ENCODE measurements at regions not wholly inside any gene's neighbourhood (a gene's known extent, or its start where the extent isn't known, plus 50 kb on each side); places are given as distances from the start of the nearest gene placed in this dataset.
"Not testable (repeated sequence)": the region's sequence is repeated elsewhere in the genome, so short reads cannot be mapped to it uniquely, and the experiment has no call there.

DNA sequence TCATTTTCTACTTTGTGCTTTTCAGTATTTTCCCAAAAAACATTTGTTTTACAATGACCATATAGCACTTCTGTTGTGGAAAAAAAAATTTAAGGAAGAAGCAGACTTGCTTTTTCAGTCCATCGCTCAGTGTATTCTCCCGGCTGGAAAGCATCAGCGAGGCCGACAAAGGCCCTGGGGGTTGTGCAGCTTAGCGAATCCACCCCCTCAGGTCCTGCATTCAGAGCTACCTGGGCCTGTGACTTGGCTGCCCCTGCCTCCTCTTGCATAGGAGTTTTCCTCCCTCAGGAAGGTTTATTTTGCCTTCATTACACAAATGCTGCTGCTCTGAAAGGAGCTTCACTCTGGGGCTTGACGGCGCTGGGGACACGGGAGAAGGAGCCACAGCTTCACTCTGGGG is 244.4 kb upstream of the MGAT5 start:
- no peak for DNase-seq (ENCODE audit: low read depth in 4 of 4, low spot score in 1 of 4)

DNA sequence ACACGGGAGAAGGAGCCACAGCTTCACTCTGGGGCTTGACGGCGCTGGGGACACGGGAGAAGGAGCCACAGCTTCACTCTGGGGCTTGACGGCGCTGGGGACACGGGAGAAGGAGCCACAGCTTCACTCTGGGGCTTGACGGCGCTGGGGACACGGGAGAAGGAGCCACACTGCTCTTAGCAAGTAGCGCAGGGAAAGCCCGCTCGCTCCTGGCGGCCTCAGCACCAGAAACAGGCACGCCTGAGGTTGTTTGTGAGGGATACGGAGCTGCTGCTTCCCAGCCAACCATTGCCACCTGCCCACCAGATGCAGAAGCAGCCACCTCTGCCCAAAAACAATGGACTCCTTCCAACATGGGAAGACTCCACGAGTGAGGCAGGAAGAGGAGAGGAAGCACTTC is 244.0 kb upstream of the MGAT5 start:
- not testable (repeated sequence) for DNase-seq (ENCODE audit: low read depth in 4 of 4, low spot score in 1 of 4)

DNA sequence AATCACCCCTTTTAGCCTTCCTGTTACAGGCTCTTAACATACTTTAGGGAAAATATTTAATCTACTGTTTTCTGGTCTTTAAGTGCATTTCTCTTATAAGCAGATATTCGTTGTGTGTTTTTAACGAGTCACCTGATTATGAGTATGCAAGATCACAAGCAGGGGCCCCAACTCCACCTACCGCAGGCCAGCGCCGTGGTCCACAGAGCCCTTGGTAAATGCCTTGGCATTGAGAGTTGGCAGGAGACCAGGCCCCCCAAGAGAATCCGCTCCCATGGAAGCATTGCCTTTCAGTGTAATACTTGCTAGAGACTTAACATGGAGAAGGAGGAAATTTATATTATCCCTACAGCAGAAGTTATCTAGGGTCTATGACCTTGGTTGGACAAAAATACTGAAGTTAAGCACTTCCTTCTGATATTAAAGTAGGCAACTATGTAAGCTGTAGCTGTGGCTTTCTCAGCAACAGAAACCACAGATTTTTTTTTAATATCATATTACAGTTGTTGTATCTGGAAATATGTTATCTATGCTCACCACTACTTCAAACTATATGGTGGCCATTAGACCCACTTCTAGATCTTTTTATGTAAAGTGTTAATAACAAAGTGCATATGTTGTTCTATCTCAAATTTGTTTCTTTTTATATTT is 241.8 kb upstream of the MGAT5 start:
- DNase-seq (ENCODE audit: low read depth in 4 of 4, low spot score in 1 of 4), result no peak

DNA sequence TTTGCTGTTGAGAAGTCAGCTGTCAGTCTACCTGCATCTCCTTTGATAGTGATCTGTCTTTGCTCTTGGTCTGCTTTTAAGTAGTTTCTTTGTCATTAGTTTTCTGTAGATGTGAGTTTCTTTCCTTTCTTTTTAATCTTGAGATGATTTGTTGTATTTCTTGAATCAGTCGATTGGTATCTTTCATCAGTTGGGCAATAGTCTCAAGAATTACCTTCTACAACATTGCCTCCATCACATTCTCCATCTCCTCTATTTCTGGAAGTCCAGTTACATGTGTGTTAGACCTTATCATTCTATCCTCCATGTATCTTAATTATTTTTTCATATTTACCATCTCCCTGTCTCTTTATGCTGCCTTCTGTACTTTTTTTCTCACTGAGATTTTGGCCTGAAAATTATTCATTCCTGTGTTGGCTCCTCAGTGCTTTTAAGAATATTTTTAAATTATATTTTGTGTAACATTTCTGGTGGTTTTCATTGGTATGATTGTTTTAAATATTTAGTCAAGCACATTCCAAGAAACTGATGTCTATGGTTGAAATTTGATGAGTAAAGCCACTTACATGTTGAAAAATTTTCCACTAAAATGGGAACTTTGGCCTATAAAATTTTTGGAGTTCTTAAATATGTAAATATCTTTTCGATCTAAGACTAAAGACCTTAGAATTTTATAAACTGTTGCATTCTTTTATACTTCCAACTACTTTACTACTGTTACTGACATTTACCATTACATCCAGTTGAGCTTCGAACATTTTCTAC is 239.5 kb upstream of the MGAT5 start:
- no peak for DNase-seq (ENCODE audit: low read depth in 4 of 4, low spot score in 1 of 4)

DNA sequence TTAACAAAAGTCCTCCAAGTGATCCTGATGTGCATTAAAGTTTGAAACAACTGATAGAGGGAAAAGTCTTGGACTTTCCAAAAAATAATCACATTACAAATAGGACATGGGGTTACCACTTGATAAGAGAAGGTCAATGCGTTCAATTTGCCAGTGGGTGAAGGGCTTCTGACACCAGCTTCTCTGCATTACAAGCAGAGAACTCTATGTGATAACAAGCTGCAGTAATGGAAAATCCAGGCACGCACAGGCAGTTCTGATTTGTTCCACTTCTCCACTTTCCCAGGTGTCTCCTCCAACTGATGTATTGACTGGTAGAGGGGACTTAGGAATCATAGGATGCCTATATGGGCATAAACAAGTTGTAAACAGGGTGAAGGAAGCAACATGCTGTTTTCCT is 234.0 kb upstream of the MGAT5 start:
- no peak for DNase-seq (ENCODE audit: low read depth in 4 of 4, low spot score in 1 of 4)

DNA sequence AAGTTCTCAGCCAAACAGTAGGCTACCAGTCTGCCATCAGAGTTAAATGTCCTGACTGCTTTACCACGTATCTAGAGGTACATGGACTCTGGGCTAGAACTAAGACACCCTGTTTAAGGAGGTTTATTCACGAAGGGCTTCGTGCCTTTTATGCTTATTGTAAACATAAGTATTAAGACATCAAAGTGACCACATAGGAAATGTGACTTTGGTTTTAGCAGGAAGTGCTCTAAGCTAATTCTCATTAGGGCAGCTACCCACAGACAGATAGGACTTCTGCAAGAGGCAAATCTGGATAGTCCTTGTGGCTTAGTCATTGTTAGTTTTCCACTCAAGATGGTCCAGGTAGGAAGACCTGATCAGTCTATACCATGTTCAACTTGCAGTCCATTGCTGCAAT is 233.3 kb upstream of the MGAT5 start:
- DNase-seq (ENCODE audit: low read depth in 4 of 4, low spot score in 1 of 4), result no peak

DNA sequence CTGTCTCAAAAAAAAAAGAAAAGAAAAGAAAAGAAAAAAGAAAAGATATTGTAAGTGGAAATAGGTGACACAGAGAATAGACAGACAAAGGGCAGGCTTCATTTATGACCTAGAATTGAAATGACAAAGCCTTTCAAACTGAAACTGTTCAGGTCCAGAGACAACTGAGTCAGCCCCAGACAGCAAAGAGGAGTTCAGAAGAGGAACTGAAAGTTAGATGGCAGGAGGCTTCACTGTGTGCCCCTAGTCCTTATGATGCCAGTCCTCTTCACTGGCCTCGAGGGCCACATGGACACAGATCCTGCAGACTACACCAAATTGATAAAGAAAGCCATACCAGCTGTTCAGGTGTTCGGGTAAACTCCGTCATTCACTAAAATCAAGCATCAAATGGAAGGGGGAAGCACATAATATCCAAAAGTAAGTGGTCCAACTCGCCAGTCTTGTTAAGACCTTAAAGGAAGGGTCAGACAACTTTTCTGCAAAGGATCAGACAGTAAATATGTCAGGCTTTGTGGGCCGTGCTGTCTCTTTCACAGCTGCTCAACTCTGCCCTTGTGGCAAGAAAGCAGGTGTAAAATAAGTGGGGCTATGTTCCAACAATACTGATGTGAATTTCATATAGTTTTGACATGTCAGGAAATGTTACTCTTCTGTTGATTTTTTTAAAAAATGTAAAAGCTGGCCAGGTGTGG is 231.9 kb upstream of the MGAT5 start:
- DNase-seq (ENCODE audit: low read depth in 4 of 4, low spot score in 1 of 4), result no peak

DNA sequence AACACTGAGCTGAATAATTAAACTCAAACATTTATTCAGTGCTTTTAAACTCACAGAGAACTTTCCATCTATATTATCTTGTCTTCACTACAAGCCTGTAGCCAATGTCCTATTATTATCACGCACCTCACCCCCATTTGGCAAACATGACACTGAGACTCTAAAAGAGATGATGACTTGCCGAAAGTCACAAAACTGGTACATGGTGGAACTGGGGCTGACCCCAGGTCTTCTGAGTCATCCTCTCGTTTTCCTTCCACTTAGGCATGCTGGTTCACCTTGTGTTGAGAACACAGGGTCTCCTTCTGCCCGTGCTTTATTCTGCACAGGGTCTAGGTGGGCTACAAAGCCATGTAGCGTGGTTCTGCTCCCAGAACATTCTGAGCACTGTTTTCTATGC is 230.0 kb upstream of the MGAT5 start:
- no peak for DNase-seq (ENCODE audit: low read depth in 4 of 4, low spot score in 1 of 4)

DNA sequence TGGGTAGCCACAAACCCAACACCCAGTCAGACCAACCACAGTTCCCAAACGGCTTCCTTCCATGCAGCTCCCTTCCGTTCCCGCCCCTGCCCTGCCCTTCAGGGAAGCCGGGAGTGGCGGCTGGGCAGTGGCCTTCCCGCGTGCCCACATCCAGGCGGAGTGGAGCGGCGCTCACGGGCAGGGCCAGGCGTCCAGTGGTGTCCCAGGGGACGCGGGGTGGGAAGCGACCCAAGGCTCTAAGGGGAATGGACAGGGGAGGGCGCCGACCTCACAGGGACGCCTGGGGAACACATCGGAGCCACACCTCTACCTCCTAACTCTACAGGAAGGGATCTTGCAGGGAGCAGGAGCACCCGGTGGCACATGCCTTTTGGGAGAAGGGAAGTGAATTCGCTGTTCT is 225.9 kb upstream of the MGAT5 start:
- no peak for DNase-seq (ENCODE audit: low read depth in 4 of 4, low spot score in 1 of 4)

DNA sequence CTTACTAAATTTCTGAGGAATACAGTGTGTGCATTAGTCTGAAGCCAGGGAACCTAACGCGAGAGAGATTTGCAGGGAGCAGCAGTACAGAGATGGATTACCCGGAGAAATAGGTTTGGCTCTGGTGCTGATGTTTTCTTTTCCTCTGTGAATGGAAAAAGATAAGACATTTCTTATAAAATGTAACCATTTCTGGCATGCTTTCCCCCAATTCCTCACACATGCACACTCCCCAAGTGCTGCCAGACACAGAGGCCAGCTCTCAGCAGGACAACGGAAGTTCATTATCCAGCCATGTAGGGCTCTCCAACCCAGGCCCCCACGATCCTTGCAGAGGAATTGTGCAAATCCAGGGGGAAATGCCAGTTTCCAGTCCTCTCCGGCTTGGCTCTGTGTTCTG is 224.5 kb upstream of the MGAT5 start:
- no peak for DNase-seq (ENCODE audit: low read depth in 4 of 4, low spot score in 1 of 4)

DNA sequence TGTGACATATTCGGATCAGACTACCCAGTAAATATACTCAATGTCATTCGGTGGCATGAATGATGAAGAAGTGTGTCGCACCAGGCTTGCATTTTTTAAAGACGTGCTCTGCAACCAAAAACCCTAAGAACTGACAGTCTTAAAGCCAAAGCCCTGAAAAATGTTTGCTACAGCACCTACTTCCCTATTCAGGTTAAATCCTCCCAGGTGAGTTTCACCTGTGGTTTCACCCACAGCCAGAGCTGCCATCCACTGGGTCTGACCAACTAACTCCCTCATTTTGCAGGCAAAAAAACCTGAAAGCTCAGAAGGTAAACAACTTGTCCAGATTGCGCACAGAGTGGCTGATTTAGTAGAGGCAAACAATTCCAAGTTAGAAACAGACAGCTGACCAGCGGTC is 222.3 kb upstream of the MGAT5 start:
- no peak for DNase-seq (ENCODE audit: low read depth in 4 of 4, low spot score in 1 of 4)

DNA sequence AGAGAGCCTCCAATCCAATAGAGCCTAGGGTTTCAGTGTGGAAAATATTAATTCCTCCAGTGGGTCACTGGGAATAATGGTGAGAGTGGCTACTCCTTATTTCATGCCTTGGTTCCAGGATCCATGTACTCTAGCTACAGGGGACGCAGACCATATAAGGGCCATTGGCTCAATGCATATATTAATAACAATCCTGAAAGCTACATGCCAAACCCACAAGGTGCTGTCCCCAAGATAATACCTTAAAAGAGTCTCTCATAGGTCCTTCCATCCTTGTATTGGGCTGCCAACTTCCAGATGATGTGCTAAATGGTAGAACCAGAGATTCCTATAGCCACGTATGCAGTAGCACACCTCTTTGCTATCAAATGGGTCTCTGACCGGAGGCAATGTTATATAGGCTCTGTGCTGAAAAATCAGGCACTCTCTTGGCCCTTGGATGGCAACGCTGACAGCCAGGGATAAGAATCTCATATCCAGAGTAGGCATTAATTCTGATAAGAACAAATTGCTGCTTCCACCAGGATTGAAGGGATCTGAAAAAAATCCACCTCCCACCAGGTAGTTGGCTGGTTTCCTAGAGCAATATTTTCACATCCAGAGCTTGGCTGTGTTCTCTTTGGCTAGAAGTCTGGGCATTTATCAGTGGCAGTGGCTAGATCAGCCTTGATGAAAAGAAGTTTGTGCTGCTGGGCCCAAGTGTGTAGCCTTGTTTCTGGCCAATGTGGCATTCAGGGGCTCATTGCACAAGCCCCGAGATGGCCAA is 218.1 kb upstream of the MGAT5 start:
- DNase-seq (ENCODE audit: low read depth in 4 of 4, low spot score in 1 of 4), result no peak

DNA sequence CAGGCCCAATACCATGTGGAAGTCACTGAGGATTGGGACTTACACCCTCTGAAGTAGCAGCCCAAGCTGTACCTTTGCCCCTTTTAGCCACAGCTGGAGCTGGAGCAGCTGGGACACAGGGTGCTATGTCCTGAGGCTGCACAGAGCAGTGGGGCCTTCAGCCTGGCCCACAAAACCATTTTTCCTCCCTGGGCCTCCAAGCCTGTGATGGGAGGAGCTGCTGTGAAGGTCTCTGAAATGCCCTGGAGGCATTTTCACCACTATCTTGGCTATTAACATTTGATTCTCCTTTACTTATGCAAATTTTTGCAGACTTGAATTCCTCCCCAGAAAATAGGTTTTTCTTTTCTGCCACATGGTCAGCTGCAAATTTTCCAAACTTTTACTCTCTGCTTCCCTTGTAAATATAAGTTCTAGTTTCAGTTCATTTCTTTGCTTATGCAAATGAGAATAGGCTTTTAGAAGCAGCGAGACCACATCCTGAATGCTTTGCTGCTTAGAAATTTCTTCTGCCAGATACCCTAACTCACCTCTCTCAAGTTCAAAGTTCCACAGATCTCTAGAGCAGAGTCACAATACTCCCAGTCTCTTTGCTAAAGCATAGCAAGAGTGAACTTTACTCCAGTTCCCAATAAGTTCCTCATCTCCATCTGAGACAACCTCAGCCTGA is 213.8 kb upstream of the MGAT5 start:
- DNase-seq (ENCODE audit: low read depth in 4 of 4, low spot score in 1 of 4), result no peak

DNA sequence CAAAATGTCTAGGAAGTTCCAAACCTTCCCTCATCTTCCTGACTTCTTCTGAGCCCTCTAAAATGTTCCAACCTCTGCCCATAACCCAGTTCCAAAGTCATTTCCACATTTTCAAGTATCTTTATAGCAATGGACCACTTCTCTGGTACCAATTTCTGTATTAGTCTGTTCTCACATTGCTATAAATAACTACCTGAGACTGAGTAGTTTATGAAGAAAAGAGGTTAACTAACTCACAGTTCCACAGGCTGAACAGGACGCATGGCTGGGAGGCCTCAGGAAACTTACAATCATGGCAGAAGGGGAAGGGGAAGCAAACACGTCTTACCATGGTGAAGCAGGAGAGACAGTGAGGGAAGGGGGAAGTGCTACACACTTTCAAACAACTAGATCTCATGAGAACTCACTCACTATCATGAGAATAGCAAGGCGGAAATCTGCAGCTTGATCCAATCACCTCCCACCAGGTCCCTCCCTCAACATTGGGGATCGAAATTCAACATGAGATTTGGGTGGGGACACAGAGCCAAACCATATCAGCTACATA is 213.2 kb upstream of the MGAT5 start:
- DNase-seq (ENCODE audit: low read depth in 4 of 4, low spot score in 1 of 4), result not testable (repeated sequence)

DNA sequence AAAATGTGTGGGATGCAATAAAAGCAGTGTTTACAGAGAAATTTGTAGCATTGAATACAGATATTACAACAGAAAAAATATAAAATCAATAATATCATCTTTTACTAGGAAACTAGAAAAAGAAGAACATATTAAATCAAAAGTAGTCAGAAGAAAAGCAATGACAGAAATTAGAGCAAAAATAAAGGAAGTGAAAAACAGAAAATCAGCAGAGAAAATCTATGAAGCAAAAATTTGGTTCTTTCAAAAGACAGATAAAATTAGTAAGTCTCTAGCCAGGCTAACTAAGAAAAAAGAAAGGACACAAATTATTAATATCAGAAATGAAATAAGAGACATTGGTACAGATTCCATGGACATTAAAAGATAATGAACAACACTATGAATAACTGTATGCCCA is 212.0 kb upstream of the MGAT5 start:
- no peak for DNase-seq (ENCODE audit: low read depth in 4 of 4, low spot score in 1 of 4)

DNA sequence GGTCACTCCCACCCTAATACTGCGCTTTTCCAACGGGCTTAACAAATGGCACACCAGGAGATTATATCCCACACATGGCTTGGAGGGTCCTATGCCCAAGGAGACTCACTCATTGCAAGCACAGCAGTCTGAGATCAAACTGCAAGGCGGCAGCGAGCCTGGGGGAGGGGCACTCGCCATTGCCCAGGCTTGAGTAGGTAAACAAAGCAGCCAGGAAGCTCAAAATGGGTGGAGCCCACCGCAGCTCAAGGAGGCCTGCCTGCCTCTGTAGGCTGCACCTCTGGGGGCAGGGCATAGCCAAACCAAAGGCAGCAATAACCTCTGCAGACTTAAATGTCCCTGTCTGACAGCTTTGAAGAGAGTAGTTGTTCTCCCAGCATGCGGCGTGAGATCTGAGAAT is 210.8 kb upstream of the MGAT5 start:
- not testable (repeated sequence) for DNase-seq (ENCODE audit: low read depth in 4 of 4, low spot score in 1 of 4)

DNA sequence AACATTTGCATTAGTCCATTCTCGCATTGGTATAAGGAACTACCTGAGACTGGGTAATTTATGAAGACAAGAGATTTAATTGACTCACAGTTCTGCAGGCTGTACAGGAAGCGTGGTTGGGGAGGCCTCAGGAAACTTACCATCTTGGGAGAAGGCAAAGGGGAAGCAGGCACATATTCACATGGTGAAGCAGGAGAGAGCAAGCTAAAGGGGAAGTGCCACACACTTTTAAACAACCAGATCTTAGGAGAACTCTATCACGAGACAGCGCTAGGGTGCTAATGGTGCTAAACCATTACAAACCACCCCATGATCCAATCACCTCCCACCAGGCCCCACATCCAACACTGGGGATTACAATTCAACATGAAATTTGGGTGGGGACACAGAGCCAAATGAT is 201.7 kb upstream of the MGAT5 start:
- DNase-seq (ENCODE audit: low read depth in 4 of 4, low spot score in 1 of 4), result no peak

DNA sequence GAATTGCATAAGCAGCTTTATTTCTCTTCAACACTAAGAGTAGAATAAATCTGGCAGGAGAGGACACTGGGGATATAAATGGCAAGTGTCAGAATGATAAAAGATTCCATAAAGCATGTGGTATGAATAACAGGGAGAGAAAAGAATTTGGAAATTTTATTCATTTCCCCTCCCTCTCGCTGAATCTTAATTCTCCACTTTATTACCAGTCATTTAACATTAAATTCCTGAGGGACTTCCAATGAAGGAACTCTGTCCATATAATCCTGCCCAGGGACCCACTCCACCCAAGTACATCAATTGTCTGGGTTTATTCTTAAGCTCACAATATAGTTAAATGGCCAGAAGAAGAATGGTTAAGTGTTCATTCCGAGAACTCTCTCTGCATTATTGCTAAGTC is 197.7 kb upstream of the MGAT5 start:
- no peak for DNase-seq (ENCODE audit: low read depth in 4 of 4, low spot score in 1 of 4)

DNA sequence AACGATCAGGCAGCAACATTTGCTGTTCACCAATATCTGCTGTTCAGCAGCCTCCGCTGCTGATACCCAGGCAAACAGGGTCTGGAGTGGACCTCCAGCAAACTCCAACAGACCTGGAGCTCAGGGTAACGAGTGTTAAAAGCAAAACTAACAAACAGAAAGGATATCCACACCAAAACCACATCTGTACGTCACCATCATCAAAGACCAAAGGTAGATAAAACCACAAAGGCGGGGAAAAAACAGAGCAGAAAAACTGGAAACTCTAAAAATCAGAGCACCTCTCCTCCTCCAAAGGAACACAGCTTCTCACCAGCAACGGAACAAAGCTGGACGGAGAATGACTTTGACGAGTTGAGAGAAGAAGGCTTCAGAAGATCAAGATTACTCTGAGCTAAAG is 192.8 kb upstream of the MGAT5 start:
- DNase-seq (ENCODE audit: low read depth in 4 of 4, low spot score in 1 of 4), result not testable (repeated sequence)

DNA sequence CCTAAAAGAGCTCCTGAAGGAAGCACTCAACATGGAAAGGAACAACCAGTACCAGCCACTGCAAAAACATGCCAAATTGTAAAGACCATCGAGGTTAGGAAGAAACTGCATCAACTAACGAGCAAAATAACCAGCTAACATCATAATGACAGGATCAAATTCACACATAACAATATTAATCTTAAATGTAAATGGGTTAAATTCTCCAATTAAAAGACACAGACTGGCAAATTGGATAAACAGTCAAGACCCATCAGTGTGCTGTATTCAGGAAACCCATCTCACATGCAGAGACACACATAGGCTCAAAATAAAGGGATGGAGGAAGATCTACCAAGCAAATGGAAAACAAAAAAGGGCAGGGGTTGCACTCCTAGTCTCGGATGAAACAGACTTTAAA is 191.6 kb upstream of the MGAT5 start:
- not testable (repeated sequence) for DNase-seq (ENCODE audit: low read depth in 4 of 4, low spot score in 1 of 4)

DNA sequence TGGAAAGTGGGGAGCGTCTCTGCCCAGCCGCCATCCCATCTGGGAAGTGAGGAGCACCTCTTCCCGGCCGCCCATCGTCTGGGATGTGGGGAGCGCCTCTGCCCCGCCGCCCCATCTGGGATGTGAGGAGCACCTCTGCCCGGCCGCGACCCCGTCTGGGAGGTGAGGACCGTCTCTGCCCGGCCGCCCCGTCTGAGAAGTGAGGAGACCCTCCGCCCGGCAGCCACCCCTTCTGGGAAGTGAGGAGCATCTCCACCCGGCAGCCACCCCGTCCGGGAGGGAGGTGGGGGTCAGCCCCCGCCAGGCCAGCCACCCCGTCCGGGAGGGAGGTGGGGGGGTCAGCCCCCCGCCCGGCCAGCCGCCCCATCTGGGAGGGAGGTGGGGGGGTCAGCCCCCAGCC is 190.0 kb upstream of the MGAT5 start:
- DNase-seq (ENCODE audit: low read depth in 4 of 4, low spot score in 1 of 4), result not testable (repeated sequence)

Measured in stimulated activated CD4-positive, alpha-beta T cell treated with anti-CD3 and anti-CD28 coated beads, Interleukin-1b, Interleukin-23, amount 100 ng/mL, for 24 hours (primary cell).